ENCODE measurements at regions not wholly inside any gene's neighbourhood (a gene's known extent, or its start where the extent isn't known, plus 50 kb on each side); places are given as distances from the start of the nearest gene placed in this dataset.

GRCh38 chr18:76670564-76671288, 151.6 kb upstream of the ZNF236 start:
- Histone ChIP-seq H4K20me1 (no peaks in the 10 kb centered on the region), H3K9ac (no peak overlapping the region), H3K9me3 (no peaks in the 10 kb centered on the region), H3K4me2 (no peak overlapping the region), H3K4me3 (no peak overlapping the region), H3K4me1 (no peaks in the 10 kb centered on the region), H3K36me3 (no peaks in the 10 kb centered on the region), H3K27me3 (no peaks in the 10 kb centered on the region), H3K27ac (no peak overlapping the region)
- no peak for TF ChIP-seq Cebpa-rat (IDR thresholded peaks at IDR 0.05)

GRCh38 chr18:76668546-76668945, 153.8 kb upstream of the ZNF236 start:
- Histone ChIP-seq H3K36me3 (no peaks in the 10 kb centered on the region), H3K9me3 (no peaks in the 10 kb centered on the region), H3K4me2 (no peak overlapping the region), H3K27me3 (no peaks in the 10 kb centered on the region), H3K9ac (no peak overlapping the region), H4K20me1 (no peaks in the 10 kb centered on the region), H3K4me1 (no peaks in the 10 kb centered on the region), H3K27ac (no peak overlapping the region), H3K4me3 (no peak overlapping the region)
- TF ChIP-seq Cebpa-rat (IDR thresholded peaks at IDR 0.05) = no peak

DNA sequence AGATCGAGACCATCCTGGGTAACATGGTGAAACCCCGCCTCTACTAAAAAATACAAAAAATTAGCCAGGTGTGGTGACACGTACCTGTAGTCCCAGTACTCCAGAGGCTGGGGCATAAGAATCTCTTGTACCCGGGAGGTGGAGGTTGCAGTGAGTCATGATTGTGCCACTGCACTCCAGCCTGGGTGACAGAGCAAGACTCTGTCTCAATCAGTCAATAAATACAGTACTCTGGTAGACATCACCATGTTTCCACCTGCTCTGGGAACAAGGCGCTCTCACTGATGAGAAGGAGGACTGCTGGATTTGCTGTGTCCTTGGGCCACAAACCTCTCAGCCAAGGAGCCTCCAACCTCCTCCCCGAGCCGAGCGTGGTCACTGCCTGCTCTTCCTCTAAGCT, 154.2 kb upstream of the ZNF236 start:
- Histone ChIP-seq H3K27ac (no peak overlapping the region), H3K4me2 (no peak overlapping the region), H3K36me3 (no peaks in the 10 kb centered on the region), H3K9ac (no peak overlapping the region), H3K4me1 (no peaks in the 10 kb centered on the region), H3K9me3 (no peaks in the 10 kb centered on the region), H3K4me3 (no peak overlapping the region), H3K27me3 (no peaks in the 10 kb centered on the region), H4K20me1 (no peaks in the 10 kb centered on the region)
- TF ChIP-seq Cebpa-rat (IDR thresholded peaks at IDR 0.05) = no peak

- H3K27me3 ChIP-seq = no peaks in the 10 kb centered on the region
- no peak for TF ChIP-seq Cebpa-rat (IDR thresholded peaks at IDR 0.05)
Measured at GRCh38 chr18:76667603-76668002, 154.8 kb upstream of the ZNF236 start.

DNA sequence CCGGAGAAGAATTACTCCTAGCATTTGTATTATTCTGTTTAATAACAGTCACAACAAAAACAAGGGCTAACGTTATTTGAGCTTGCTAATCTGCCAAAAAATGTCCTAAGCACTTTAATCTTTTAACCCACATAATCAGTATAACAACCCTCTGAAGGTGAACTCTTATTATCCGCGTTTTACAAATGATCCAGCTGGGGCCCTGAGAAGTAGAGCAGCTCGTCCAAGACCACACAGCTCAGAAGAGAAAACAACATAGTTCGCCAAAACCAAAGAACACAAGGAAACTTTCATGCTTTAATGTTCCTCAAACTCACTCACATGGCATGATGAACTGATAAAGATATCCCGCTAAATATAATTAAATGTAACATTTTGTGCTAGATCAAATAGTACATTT, 159.7 kb upstream of the ZNF236 start:
- no peaks in the 10 kb centered on the region for H3K9me3 ChIP-seq
- no peak for TF ChIP-seq Cebpa-rat (IDR thresholded peaks at IDR 0.05)
- no peak overlapping the region for H3K27ac ChIP-seq
- H3K36me3 ChIP-seq = no peaks in the 10 kb centered on the region
- H3K4me1 ChIP-seq = peaks cover 11% of the 10 kb centered on the region
- no peaks in the 10 kb centered on the region for H3K27me3 ChIP-seq
- H4K20me1 ChIP-seq = no peaks in the 10 kb centered on the region
- H3K4me2 ChIP-seq = no peak overlapping the region
- H3K4me3 ChIP-seq = no peak overlapping the region
- no peak overlapping the region for H3K9ac ChIP-seq

More at GRCh38 chr18:76667603-76668002, 154.8 kb upstream of the ZNF236 start:
- Histone ChIP-seq H3K4me2 (no peak overlapping the region), H3K4me1 (no peaks in the 10 kb centered on the region), H3K9ac (no peak overlapping the region), H3K27ac (no peak overlapping the region), H3K4me3 (no peak overlapping the region), H4K20me1 (no peaks in the 10 kb centered on the region), H3K9me3 (no peaks in the 10 kb centered on the region), H3K36me3 (no peaks in the 10 kb centered on the region)

DNA sequence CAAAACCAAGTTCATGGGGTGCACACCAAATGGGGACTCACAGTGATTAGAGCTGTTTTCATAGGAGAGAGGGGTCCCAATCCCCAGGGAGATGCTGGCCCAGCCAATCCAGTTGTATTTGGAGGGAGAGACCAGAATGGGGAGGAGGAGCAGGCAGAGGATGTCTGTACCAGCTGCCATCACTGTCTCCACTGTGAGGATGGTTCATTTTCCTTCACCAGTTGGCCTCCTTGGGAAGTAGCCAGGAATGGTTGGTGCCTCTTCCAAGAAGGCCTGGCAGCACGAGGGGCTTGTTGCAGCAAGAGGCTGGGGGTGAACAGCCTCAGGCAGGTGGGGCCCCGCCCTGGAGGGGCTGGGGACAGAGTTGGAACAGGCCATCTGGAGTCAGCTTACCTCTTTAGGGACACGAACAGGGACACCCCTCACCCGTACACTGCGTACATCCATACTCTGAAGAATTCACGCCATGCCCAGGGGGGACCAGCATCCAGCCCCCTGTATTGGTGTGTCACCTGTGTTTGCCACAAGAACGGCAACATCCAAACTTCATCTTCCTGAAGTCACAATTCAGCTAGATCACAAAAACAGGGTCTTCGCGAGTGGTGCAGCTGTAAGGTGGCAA, 161.7 kb upstream of the ZNF236 start:
- Histone ChIP-seq H4K20me1 (no peaks in the 10 kb centered on the region), H3K9ac (no peak overlapping the region), H3K36me3 (no peaks in the 10 kb centered on the region), H3K4me1 (peaks cover 18% of the 10 kb centered on the region), H3K9me3 (no peaks in the 10 kb centered on the region), H3K4me2 (no peak overlapping the region), H3K27ac (no peak overlapping the region), H3K4me3 (no peak overlapping the region), H3K27me3 (no peaks in the 10 kb centered on the region)
- TF ChIP-seq Cebpa-rat (IDR thresholded peaks at IDR 0.05) = no peak

DNA sequence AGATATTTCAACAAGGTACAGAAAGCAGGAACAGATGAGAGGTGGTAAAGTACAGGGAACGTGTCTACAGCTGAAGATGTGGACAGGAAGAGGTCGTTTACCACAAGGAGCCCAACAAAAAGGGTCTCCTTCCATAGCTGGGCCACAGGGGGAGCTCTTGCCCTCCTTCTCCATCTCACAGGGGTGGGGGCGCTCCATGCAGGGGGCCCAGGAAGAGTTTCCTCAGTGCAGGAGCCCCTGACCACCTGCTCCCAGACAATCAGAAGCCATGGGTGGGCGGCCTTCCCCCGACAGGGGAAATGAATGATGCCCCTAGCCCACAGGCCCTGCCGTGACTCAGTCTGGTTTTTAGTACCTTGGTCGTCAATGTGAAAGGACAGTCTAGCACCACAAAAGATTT, 163.6 kb upstream of the ZNF516 start:
- Histone ChIP-seq H3K4me2 (peak overlapping the region; percentile 52), H3K4me3 (no peak overlapping the region), H3K27ac (no peak overlapping the region), H3K9ac (no peak overlapping the region), H3K36me3 (no peaks in the 10 kb centered on the region), H3K27me3 (no peaks in the 10 kb centered on the region), H4K20me1 (no peaks in the 10 kb centered on the region), H3K9me3 (0 out of 2 replicates have a peak, but pooled peaks cover 3% of the 10 kb centered on the region), H3K4me1 (peaks cover 18% of the 10 kb centered on the region)
- no peak for TF ChIP-seq Cebpa-rat (IDR thresholded peaks at IDR 0.05)

DNA sequence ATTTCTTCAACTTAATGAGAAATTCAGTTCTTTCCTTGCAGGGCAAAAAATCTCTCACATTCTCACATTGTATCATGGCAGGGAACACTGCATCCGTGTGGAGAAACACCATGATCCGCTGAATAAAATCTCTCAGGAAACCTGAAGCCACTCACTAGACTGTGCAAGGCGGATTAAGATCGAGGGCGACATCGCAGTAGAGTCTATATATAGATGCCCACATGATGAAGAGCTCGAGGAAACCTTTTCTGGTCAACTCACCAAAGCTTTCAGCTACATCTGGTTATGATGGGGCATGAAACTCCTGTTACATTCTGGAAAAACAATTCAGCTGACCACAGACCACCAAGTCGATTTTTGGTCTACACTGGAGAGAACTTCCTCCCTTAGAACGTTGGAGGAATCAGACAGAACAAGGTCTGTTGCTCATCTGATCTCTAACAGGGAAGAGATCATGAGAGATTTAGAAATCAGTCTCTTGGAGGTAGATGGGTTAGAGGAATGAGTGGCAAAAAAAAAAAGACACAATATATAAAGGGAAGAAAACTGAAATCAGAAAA, 162.9 kb upstream of the ZNF516 start:
- TF ChIP-seq Cebpa-rat (IDR thresholded peaks at IDR 0.05) = no peak
- peak overlapping the region; percentile 52 for H3K4me2 ChIP-seq
- H3K4me3 ChIP-seq = no peak overlapping the region
- 0 out of 2 replicates have a peak, but pooled peaks cover 4% of the 10 kb centered on the region for H3K9me3 ChIP-seq
- peaks cover 18% of the 10 kb centered on the region for H3K4me1 ChIP-seq
- H3K9ac ChIP-seq = no peak overlapping the region
- no peaks in the 10 kb centered on the region for H4K20me1 ChIP-seq
- H3K36me3 ChIP-seq = no peaks in the 10 kb centered on the region
- H3K27ac ChIP-seq = no peak overlapping the region
- H3K27me3 ChIP-seq = no peaks in the 10 kb centered on the region

DNA sequence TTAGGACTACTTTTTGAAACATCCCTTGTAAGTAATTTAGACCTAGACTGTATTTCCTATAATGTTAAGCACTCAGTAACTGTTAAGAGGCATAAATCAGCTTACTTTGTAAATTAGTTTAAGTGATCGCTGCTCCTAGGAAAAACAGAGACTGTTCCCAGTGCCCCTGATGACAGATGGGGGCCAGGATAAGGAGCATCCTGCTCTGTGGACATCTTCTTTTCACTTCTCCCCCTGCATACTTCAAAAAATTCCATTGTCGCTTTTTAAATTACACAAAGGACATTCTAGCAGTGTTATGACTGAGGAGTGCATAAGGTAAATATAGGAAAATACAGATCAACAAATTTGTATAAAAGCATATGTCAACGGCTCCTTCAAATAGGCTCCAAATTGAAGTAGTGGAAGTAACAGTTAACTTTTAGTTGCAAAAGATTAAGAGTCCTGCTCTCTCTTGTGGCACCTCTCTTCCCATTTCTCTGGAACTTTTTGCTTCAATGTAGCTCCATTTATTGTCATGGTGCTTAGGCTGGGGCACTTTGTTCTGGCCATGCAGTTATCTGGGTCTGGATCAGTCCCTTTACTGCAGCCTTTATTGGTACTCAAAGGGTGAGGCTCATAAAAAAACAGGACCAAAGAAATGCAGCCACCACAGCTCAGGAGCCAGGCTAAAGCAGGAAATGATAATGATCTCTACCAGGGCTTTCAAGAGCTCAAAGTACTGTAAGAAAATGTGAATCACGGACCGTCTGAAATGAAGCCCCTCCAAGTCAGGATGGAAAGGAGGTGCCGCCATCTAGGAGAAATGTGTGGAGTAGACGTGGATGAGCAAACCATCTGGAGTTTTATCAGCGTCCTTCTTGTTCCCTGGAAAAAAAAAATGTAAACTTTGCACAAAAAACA, 162.1 kb upstream of the ZNF516 start:
- Histone ChIP-seq H3K4me2 (peak overlapping the region; percentile 52), H3K4me1 (peaks cover 18% of the 10 kb centered on the region), H3K9ac (no peak overlapping the region), H3K27ac (no peak overlapping the region), H4K20me1 (no peaks in the 10 kb centered on the region), H3K27me3 (no peaks in the 10 kb centered on the region), H3K9me3 (0 out of 2 replicates have a peak, but pooled peaks cover 4% of the 10 kb centered on the region), H3K4me3 (no peak overlapping the region), H3K36me3 (no peaks in the 10 kb centered on the region)
- no peak for TF ChIP-seq Cebpa-rat (IDR thresholded peaks at IDR 0.05)
